Retinal pigment epithelial cell (primary cell): ENCODE measurements at regions not wholly inside any gene's neighbourhood (a gene's known extent, or its start where the extent isn't known, plus 50 kb on each side); places are given as distances from the start of the nearest gene placed in this dataset.

Experiments used
- DNase-seq: peaks from one replicate; pipeline ENCODE4 v3.0.0-alpha.2; 2010; ENCODE audit warnings: low read depth
- H3K4me3 ChIP-seq: 2 replicates; pipeline ENCODE4 v1.5.1; 2011; ENCODE audit warnings: mild to moderate bottlenecking, low read length, control low read depth, moderate library complexity
- CTCF ChIP-seq: conservative IDR thresholded peaks from 2 replicates; pipeline ENCODE4 v1.5.1; 2011; ENCODE audit warnings: low read depth, low read length, control low read depth, inconsistent platforms

GRCh38 chr3:95036526-95037021, 973.7 kb downstream of the NSUN3 start:
- DNase-seq: no peak
- no peak overlapping the region for H3K4me3 ChIP-seq
- TF ChIP-seq CTCF: no peak

GRCh38 chr3:95037097-95037496, 974.2 kb downstream of the NSUN3 start:
- DNase-seq: no peak
- TF ChIP-seq CTCF: no peak
- no peak overlapping the region for H3K4me3 ChIP-seq

GRCh38 chr3:95037927-95038326, 975.1 kb downstream of the NSUN3 start:
- no peak overlapping the region for H3K4me3 ChIP-seq
- no peak for TF ChIP-seq CTCF
- DNase-seq: no peak

- H3K4me3 ChIP-seq: no peak overlapping the region
- no peak for TF ChIP-seq CTCF
- no peak for DNase-seq
Observed at GRCh38 chr3:95044101-95044500, 981.2 kb downstream of the NSUN3 start.

GRCh38 chr3:95048564-95048963, 985.7 kb downstream of the NSUN3 start:
- H3K4me3 ChIP-seq: no peak overlapping the region
- no peak for TF ChIP-seq CTCF
- DNase-seq: peak; percentile 21

GRCh38 chr3:95049841-95050240, 987.0 kb downstream of the NSUN3 start:
- no peak for TF ChIP-seq CTCF
- peak; percentile 0 for DNase-seq
- H3K4me3 ChIP-seq: no peak overlapping the region

GRCh38 chr3:95055288-95055687, 992.4 kb downstream of the NSUN3 start:
- no peak for DNase-seq
- H3K4me3 ChIP-seq: no peak overlapping the region
- TF ChIP-seq CTCF: no peak
